ENCODE measurements at regions not wholly inside any gene's neighbourhood (a gene's known extent, or its start where the extent isn't known, plus 50 kb on each side); places are given as distances from the start of the nearest gene placed in this dataset.

GRCh38 chr7:36013246-36014014, 139.6 kb upstream of the EEPD1 start:
- H3K4me3 Mint-ChIP-seq (ENCODE audit: unreplicated experiment), result no peak overlapping the region
- H3K4me1 Mint-ChIP-seq (ENCODE audit: unreplicated experiment), result peaks cover 27% of the 10 kb centered on the region
- H3K36me3 Mint-ChIP-seq (ENCODE audit: unreplicated experiment), result peaks cover 1% of the 10 kb centered on the region
- H3K9me3 Mint-ChIP-seq (ENCODE audit: unreplicated experiment), result no peaks in the 10 kb centered on the region
- DNase-seq (ENCODE audit: extremely low spot score, unreplicated experiment), result no peak
- peaks cover 2% of the 10 kb centered on the region for H3K27me3 Mint-ChIP-seq (ENCODE audit: unreplicated experiment)
- TF ChIP-seq, protein P1, sequence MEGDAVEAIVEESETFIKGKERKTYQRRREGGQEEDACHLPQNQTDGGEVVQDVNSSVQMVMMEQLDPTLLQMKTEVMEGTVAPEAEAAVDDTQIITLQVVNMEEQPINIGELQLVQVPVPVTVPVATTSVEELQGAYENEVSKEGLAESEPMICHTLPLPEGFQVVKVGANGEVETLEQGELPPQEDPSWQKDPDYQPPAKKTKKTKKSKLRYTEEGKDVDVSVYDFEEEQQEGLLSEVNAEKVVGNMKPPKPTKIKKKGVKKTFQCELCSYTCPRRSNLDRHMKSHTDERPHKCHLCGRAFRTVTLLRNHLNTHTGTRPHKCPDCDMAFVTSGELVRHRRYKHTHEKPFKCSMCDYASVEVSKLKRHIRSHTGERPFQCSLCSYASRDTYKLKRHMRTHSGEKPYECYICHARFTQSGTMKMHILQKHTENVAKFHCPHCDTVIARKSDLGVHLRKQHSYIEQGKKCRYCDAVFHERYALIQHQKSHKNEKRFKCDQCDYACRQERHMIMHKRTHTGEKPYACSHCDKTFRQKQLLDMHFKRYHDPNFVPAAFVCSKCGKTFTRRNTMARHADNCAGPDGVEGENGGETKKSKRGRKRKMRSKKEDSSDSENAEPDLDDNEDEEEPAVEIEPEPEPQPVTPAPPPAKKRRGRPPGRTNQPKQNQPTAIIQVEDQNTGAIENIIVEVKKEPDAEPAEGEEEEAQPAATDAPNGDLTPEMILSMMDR (IDR thresholded peaks at IDR 0.05), result no peak
- peak overlapping the region; percentile 16 for H3K27ac Mint-ChIP-seq (ENCODE audit: unreplicated experiment)

GRCh38 chr7:36014961-36015360, 138.1 kb upstream of the EEPD1 start:
- no peak for DNase-seq (ENCODE audit: extremely low spot score, unreplicated experiment)
- H3K4me3 Mint-ChIP-seq (ENCODE audit: unreplicated experiment), result no peak overlapping the region
- TF ChIP-seq, protein P1 (IDR thresholded peaks at IDR 0.05), result no peak
- peaks cover 27% of the 10 kb centered on the region for H3K4me1 Mint-ChIP-seq (ENCODE audit: unreplicated experiment)
- H3K36me3 Mint-ChIP-seq (ENCODE audit: unreplicated experiment), result peaks cover 1% of the 10 kb centered on the region
- no peak overlapping the region for H3K27ac Mint-ChIP-seq (ENCODE audit: unreplicated experiment)
- no peaks in the 10 kb centered on the region for H3K9me3 Mint-ChIP-seq (ENCODE audit: unreplicated experiment)
- H3K27me3 Mint-ChIP-seq (ENCODE audit: unreplicated experiment), result peaks cover 2% of the 10 kb centered on the region

DNA sequence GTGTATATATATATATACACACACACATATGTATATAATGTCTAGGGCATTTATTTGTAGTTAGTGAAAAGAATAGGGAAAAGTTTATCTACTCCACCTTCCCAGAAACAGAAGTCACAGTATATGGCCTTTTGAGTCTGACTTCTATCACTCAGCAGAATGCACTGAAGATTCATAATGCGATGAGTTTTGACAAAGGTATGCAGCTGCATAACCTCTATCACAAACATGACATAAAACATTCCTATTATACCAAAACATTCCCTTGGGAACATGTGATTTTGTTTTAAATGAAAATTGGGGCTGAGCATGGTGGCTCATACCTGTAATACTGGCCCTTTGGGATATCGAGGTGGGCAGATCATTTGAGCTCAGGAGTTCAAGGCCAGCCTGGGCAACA, 137.3 kb upstream of the EEPD1 start:
- H3K4me3 Mint-ChIP-seq (ENCODE audit: unreplicated experiment), result no peak overlapping the region
- no peak for DNase-seq (ENCODE audit: extremely low spot score, unreplicated experiment)
- H3K4me1 Mint-ChIP-seq (ENCODE audit: unreplicated experiment), result peaks cover 27% of the 10 kb centered on the region
- no peak overlapping the region for H3K27ac Mint-ChIP-seq (ENCODE audit: unreplicated experiment)
- H3K27me3 Mint-ChIP-seq (ENCODE audit: unreplicated experiment), result peaks cover 2% of the 10 kb centered on the region
- no peaks in the 10 kb centered on the region for H3K9me3 Mint-ChIP-seq (ENCODE audit: unreplicated experiment)
- TF ChIP-seq, protein P1 (IDR thresholded peaks at IDR 0.05), result no peak
- H3K36me3 Mint-ChIP-seq (ENCODE audit: unreplicated experiment), result peaks cover 1% of the 10 kb centered on the region

- Mint-ChIP-seq H3K9me3 (ENCODE audit: unreplicated experiment) (no peaks in the 10 kb centered on the region), H3K4me3 (ENCODE audit: unreplicated experiment) (no peak overlapping the region), H3K36me3 (ENCODE audit: unreplicated experiment) (no peaks in the 10 kb centered on the region), H3K27ac (ENCODE audit: unreplicated experiment) (no peak overlapping the region), H3K27me3 (ENCODE audit: unreplicated experiment) (no peaks in the 10 kb centered on the region), H3K4me1 (ENCODE audit: unreplicated experiment) (peaks cover 21% of the 10 kb centered on the region)
- TF ChIP-seq, protein P1 (IDR thresholded peaks at IDR 0.05), result no peak
- peak; percentile 27 for DNase-seq (ENCODE audit: extremely low spot score, unreplicated experiment)
These were observed 136.4 kb upstream of the EEPD1 start for GRCh38 chr7:36016648-36017047.

DNA sequence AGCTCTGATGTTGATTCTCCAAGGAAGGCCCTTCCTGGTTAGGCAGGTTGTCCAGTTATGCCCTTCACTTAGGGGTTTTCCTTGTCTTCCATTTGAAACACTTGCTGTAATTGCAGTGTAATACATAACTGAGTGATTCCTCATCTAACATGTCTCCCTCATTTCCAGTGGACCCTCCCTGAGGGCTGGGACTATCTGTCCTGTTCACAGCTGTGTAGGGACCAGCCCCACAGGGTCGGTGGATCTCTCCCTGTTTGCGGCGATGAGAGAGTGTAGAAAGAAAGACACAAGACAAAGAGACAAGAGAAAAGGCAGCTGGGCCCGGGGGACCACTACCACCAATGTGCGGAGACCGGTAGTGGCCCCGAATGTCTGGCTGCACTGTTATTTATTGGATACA, 135.9 kb upstream of the EEPD1 start:
- Mint-ChIP-seq H3K4me1 (ENCODE audit: unreplicated experiment) (peaks cover 18% of the 10 kb centered on the region), H3K36me3 (ENCODE audit: unreplicated experiment) (no peaks in the 10 kb centered on the region), H3K9me3 (ENCODE audit: unreplicated experiment) (no peaks in the 10 kb centered on the region), H3K27me3 (ENCODE audit: unreplicated experiment) (no peaks in the 10 kb centered on the region), H3K27ac (ENCODE audit: unreplicated experiment) (no peak overlapping the region), H3K4me3 (ENCODE audit: unreplicated experiment) (no peak overlapping the region)
- DNase-seq (ENCODE audit: extremely low spot score, unreplicated experiment), result peak; percentile 60
- TF ChIP-seq, protein P1 (IDR thresholded peaks at IDR 0.05), result no peak
